GM18870 (cell line): ENCODE measurements at regions not wholly inside any gene's neighbourhood (a gene's known extent, or its start where the extent isn't known, plus 50 kb on each side); places are given as distances from the start of the nearest gene placed in this dataset.

Source experiments
- ATAC-seq: cut with Tn5 transposase; IDR thresholded peaks from one replicate; pipeline ENCODE4 v1.9.1; 2021; ENCODE audit warnings: moderate library complexity; ENCODE audit not compliant: unreplicated experiment

- ATAC-seq, result no peak
Measured at GRCh38 chr6:129920103-129920798, 59.1 kb upstream of the TMEM244 start.

GRCh38 chr6:129911732-129912131, 50.6 kb upstream of the TMEM244 start:
- ATAC-seq, result no peak
